ENCODE measurements at regions not wholly inside any gene's neighbourhood (a gene's known extent, or its start where the extent isn't known, plus 50 kb on each side); places are given as distances from the start of the nearest gene placed in this dataset.
A peak's percentile ranks its signal among the peaks of the same experiment; 100 is the strongest.
"Not testable (repeated sequence)": the region's sequence is repeated elsewhere in the genome, so short reads cannot be mapped to it uniquely, and the experiment has no call there.

GRCh38 chr16:21516705-21517040 is 82.7 kb upstream of the METTL9 start:
- DNase-seq (ENCODE audit: low read depth): not testable (repeated sequence)

DNA sequence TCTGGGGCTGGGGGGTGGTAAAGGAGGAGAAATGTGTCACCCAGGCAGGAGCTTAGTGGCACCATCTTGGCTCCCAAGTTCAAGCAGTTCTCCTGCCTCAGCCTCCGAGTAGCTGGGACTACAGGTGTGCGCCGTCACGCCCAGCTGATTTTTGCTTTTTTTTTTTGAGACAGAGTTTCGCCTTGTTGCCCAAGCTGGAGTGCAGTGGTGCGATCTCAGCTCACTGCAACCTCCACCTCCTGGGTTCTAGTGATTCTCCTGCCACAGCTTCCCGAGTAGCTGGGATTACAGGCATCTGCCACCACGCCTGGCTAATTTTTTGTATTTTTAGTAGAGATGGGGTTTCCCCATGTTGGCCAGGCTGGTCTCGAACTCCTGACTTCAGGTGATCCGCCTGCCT is 82.1 kb upstream of the METTL9 start:
- DNase-seq (ENCODE audit: low read depth): not testable (repeated sequence)

DNA sequence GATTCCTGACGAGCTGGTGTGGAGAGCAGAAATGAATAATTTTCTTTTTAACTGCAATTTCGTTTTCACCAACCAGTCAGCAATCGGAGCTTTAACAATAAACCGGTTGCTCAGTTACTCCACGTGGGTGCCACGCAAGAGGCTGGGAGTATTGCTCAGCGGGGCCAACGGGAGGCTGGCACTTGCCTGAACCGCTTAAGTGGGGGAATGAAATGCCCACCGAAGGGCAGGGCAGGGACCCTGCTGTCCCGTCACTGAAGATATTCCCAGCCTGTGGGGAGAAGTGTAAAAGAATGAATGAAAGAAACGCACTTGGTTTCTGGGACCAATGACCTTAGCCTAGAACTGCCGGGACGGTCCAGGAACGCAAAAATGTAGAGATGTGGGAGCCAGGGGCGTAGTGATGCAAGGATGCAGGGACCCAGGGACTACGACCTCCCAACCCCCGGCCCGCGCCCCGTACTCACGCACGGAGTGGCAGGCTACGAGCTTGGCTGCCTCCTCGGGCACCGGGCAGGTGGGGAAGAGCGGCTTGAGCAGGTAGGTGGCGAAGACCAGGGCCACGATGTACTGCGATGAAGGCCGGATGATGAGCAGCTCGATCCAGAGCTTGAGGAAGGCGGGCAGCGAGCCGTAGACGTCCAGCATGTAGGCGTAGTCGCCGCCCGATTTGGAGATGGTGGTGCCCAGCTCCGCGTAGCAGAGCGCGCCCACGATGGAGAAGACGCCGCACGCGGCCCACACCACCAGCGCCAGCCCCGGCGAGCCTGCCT is 79.8 kb upstream of the METTL9 start:
- not testable (repeated sequence) for DNase-seq (ENCODE audit: low read depth)

- DNase-seq (ENCODE audit: low read depth): peak; percentile 88
These were observed 79.0 kb upstream of the METTL9 start for GRCh38 chr16:21520134-21521047.

DNA sequence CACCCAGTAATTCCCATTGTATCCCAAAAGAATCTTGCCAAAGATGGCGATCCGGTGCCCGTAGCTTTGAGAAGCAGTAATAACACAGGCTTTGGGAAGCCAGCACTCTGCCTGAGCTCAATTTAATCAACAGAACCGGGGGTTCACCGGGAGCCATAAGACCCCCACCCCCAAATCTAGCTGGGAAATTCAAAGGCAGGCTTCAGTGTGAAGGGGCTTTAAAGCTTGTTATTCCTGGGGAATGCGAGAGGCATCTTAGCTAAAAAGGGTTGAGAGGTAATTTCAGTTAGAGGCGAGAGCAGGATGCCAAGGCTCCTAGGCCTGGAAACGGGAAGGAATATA is 78.4 kb upstream of the METTL9 start:
- not testable (repeated sequence) for DNase-seq (ENCODE audit: low read depth)

DNA sequence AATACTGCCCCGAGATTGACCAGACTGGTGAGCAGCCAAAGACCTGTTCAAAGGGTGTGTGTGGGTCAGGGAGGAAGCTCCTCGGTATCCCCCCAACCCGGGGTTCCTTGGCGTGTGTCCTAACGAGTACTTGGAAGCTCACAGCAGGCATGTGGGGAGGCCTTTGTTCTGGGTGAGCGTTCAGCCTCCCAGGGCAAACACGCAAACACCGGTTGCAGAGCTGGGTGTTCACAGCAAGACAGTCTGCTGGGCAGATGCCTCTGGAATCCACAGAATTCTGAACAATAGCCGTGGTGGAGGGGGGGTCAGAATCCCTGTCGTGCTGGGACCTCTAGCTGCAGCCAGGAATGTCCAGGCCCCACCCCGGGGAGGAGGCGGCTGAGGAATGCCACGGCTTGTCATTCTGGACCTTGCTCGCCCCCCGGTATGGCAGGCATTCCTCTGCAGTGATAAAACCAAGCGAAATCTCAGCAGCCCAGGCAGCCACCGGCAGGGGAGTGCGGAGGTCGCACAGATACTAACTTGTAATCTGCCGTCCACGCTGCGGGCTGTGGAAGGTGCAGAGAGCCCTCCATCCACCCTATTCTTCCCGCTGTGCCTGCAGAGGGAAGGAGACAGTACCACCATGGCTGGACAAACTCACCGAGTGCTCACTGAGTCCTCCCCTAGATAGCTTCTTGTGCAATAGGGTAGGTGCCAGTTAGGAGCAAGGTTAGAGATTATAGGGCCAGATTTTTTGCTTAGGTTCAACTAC is 77.8 kb upstream of the METTL9 start:
- peak; percentile 53 for DNase-seq (ENCODE audit: low read depth)

- DNase-seq (ENCODE audit: low read depth): not testable (repeated sequence)
These were observed 76.5 kb upstream of the METTL9 start for GRCh38 chr16:21522846-21523245.

DNA sequence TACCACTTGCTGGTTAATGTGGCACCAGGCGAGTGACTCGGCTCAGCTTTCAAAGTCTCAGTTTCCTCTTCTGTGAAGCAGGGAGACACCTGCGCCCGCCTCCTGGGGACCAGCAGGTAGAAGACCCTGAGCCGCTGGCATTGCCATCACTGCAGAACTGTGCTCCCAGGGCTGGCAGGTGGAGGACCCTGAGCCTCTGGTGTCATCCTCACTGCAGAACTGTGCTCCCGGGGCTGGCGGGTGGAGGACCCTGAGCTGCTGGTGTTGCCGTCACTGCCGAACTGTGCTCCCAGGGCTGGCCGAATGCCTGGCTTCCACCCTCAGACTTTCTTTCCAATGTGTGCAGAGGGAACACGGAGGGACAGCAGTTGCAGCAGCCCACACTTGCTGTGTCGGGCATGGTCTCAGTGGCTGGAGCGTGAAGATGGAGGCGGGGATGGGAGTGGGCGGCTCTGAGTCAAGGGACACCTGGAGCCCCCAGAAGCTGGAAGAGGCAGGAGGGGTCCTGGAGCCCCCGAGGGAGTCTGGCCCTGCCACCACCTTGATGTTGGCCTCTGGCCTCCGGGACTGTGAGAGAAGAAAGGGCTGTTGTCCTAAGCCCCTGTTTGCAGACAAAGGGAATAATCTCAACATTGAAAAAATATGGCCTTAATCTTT is 75.8 kb upstream of the METTL9 start:
- no peak for DNase-seq (ENCODE audit: low read depth)

- DNase-seq (ENCODE audit: low read depth): no peak
These were observed 75.2 kb upstream of the METTL9 start for GRCh38 chr16:21524068-21524751.

GRCh38 chr16:21524752-21525028 is 74.7 kb upstream of the METTL9 start:
- not testable (repeated sequence) for DNase-seq (ENCODE audit: low read depth)

DNA sequence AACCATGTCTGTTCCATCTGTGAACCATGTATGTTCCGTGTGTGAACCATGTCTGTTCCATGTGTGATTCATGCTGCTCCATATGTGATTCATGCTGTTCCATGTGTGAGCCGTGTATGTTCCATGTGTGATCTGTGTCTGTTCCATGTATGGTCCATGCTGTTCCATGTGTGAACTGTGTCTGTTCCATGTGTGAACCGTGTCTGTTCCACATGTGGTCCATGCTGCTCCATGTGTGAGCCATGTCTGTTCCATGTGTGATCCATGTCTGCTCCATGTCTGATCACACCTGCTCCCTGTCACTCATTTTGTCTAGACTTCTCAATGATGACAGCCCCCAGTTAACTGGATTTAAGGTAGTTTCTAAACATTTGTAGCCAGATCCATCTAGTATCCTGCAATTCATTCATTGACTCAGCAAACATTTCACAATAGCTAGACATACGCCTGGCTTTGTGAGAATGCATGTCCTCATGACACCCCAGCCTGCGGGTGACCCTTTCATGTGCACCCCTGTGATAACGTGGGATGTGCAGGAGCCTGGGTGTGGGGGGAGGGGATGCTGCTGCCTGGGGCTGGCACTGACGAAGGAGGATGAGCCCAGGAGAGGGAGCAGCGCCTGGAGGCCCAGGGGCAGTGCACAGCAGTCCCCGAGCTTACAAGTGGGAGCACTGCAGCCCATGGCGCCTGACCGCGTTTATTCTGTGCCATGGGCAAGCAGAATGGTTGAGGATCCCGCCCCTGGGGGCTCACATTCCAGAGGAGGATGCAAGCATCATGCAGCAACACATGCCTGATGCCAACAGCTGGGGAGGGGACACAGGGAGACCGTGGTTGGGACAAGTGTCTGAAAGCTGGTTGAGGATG is 74.1 kb upstream of the METTL9 start:
- DNase-seq (ENCODE audit: low read depth): peak; percentile 38

- DNase-seq (ENCODE audit: low read depth): not testable (repeated sequence)
These were observed 73.1 kb upstream of the METTL9 start for GRCh38 chr16:21525956-21526922.

DNA sequence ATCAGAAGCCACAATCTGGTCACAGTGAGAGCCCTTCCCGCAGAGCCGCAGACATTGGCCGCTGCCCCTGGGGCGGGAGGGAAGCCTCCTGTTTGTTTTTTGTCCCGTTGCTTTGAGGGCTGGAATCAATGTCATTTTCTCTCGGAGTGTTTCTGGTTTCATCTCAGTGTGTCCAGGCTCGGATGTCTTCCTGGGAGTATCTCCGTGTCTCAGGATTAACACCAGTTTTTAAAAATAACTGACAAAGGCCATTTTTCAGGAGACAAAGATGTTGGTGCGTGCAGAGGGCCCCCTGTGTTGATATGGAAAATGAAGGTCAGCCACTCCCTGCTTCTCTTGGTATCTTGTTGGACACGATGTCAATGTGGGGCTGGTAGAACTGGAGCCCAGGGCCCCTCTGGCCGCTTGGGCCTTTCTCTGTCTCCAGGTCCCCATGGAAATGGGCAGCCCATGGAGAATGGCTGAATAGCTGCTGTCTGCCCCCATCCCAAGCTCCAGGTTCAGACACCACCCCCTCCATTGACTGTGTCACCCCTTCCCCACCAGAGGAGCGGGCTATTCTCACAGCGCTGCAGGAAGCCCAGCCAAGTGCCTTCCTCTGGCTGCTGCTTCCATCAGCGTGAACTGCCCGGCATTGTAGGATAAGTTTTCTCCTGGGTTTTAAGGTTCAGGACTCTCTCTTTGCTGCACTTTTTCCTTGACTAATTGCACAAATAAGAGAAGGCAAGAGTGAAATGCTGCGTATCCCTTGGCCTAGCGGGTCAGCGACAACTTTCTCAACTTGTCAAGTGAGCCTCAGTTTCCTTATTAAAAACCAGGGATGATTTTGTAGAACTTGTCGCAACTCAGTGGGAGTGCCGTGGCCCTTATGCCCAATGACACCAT is 72.2 kb upstream of the METTL9 start:
- no peak for DNase-seq (ENCODE audit: low read depth)

DNA sequence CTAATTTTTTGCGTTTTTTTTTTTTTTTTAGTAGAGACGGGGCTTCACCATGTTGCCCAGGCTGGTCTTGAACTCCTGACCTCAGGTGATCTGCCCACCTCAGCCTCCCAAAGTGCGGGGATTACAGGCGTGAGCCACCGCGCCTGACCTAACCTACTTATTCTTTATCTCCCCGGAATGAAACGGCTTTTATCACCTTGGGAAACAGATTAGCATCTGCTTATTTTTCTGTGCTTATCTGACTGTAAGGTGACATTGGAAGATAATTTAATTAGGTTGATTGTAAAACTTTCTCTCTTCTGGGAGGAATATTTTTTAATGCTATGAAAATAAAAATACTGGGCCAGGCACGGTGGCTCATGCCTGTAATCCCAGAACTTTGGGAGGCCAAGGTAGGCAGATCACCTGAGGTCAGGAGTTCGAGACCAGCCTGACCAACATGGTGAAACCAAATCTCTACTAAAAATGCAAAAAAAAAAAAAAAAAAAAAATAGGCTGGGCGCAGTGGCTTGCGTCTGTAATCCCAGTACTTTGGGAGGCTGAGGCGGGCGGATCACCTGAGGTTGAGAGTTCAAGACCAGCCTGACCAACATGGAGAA is 70.2 kb upstream of the METTL9 start:
- not testable (repeated sequence) for DNase-seq (ENCODE audit: low read depth)

GRCh38 chr16:21530729-21531383 is 68.5 kb upstream of the METTL9 start:
- not testable (repeated sequence) for DNase-seq (ENCODE audit: low read depth)

GRCh38 chr16:21532996-21533395 is 66.4 kb upstream of the METTL9 start:
- not testable (repeated sequence) for DNase-seq (ENCODE audit: low read depth)

- not testable (repeated sequence) for DNase-seq (ENCODE audit: low read depth)
These were observed 65.9 kb upstream of the METTL9 start for GRCh38 chr16:21533474-21533873.

Measured in RPMI7951 (cell line).